HCT116 (cell line): ENCODE measurements at regions not wholly inside any gene's neighbourhood (a gene's known extent, or its start where the extent isn't known, plus 50 kb on each side); places are given as distances from the start of the nearest gene placed in this dataset.

Source experiments
- ATAC-seq: fragments of 200-7000 bp; cut with Tn5 transposase; 2 replicates; pipeline ENCODE4 v1.9.1; 2020; ENCODE audit warnings: mild to moderate bottlenecking, moderate library complexity
- BruUV-seq: library from RNA; stranded (reverse); fragments of 400-500 nt; replicated peaks from 2 replicates; lab custom pipeline; 2021; lab: Mats Ljungman, UMichigan
- CTCF ChIA-PET: fragments of 300-600 bp; sonication (Branson Sonifier 250); formaldehyde crosslinking; loops from one replicate; lab custom pipeline; 2021; ENCODE audit warnings: antibody characterized with exemption; lab: Charles Lee
- POLR2A ChIA-PET: fragments of 300-600, 350-600 bp; sonication (Branson Sonifier 250); formaldehyde crosslinking; loops from one replicate; lab custom pipeline; 2021; ENCODE audit warnings: antibody characterized with exemption; lab: Charles Lee
- RAD21 ChIA-PET, 2 experiments: fragments of 300-600 bp; sonication (Branson Sonifier 250); formaldehyde crosslinking; loops; one replicate each; lab custom pipeline; 2023; ENCODE audit warnings: low total read pairs in 2 of 2; ENCODE audit not compliant: uncharacterized antibody in 2 of 2, unreplicated experiment in 2 of 2, low non-redundant PET in 1 of 2; lab: Charles Lee
- DNase-seq: peaks from one replicate; pipeline ENCODE4 v3.0.0-alpha.2; 2010; ENCODE audit warnings: low read depth, low spot score
- H2AFZ ChIP-seq: fragments of 200-600 bp; shearing (Covaris generic), sonication (generic); 2 replicates; pipeline ENCODE4 v1.6.1; 2017; ENCODE audit warnings: low read depth, mixed run types, mixed read lengths, antibody characterized with exemption, low read length; ENCODE audit not compliant: poor library complexity, severe bottlenecking
- H3K27ac ChIP-seq: 2 replicates; pipeline ENCODE4 v1.5.1; 2012; ENCODE audit warnings: low read depth, low read length
- H3K27me3 ChIP-seq: fragments of 200-600 bp; sonication (generic); 2 replicates; pipeline ENCODE4 v1.6.1; 2016; ENCODE audit warnings: mixed run types, low read length, mixed read lengths; ENCODE audit not compliant: insufficient read depth
- H3K36me3 ChIP-seq, 2 experiments: fragments of 200-500 bp in 1 of 2; fragments of 200-600 bp in 1 of 2; sonication (Bioruptor generic) in 1 of 2; sonication (generic) in 1 of 2; 2 replicates each; pipeline versions ENCODE4 v1.5.1 to v1.6.1; 2014 to 2016; ENCODE audit warnings: low read length in 2 of 2, inconsistent platforms in 1 of 2, mixed read lengths in 1 of 2, mixed run types in 1 of 2; ENCODE audit not compliant: insufficient read depth in 2 of 2, control insufficient read depth in 1 of 2
- H3K4me1 ChIP-seq, 2 experiments: fragments of 200-600 bp in 1 of 2; sonication (generic) in 1 of 2; 2 replicates each; pipeline versions ENCODE4 v1.5.1 to v1.6.1; 2012 to 2017; ENCODE audit warnings: low read length in 2 of 2, inconsistent platforms in 1 of 2, mild to moderate bottlenecking in 1 of 2, mixed read lengths in 1 of 2, mixed run types in 1 of 2, moderate library complexity in 1 of 2; ENCODE audit not compliant: insufficient read depth in 2 of 2, control insufficient read depth in 1 of 2
- H3K4me2 ChIP-seq: fragments of 200-600 bp; sonication (generic); 2 replicates; pipeline ENCODE4 v1.6.1; 2017; ENCODE audit warnings: mixed run types, low read length, mixed read lengths
- H3K4me3 ChIP-seq, 2 experiments: fragments of 200-600 bp in 1 of 2; sonication (generic) in 1 of 2; replicated peaks in 1 of 2; 2 replicates each; pipeline ENCODE4 v1.5.1; 2011 to 2016; ENCODE audit warnings: low read length in 2 of 2, control low read depth in 1 of 2, low read depth in 1 of 2, mild to moderate bottlenecking in 1 of 2, mixed read lengths in 1 of 2, mixed run types in 1 of 2
- H3K79me2 ChIP-seq: fragments of 200-600 bp; sonication (generic); 2 replicates; pipeline ENCODE4 v1.6.1; 2017; ENCODE audit warnings: mild to moderate bottlenecking, mixed run types, low read length, moderate library complexity, mixed read lengths; ENCODE audit not compliant: insufficient read depth
- H3K9ac ChIP-seq: fragments of 200-600 bp; sonication (generic); 2 replicates; pipeline ENCODE4 v1.6.1; 2016; ENCODE audit warnings: low read length, mixed read lengths
- H3K9me2 ChIP-seq: fragments of 200-600 bp; sonication (generic), shearing (Covaris generic); 2 replicates; pipeline ENCODE4 v1.6.1; 2017; ENCODE audit warnings: mixed run types, mild to moderate bottlenecking, moderate library complexity; ENCODE audit not compliant: insufficient read depth
- H3K9me3 ChIP-seq, 2 experiments: fragments of 200-500 bp in 1 of 2; fragments of 200-600 bp in 1 of 2; sonication (Bioruptor generic) in 1 of 2; sonication (generic) in 1 of 2; 2 replicates each; pipeline ENCODE4 v1.6.1; 2014 to 2017; ENCODE audit warnings: low read length in 2 of 2, mixed read lengths in 2 of 2, inconsistent platforms in 1 of 2, low read depth in 1 of 2, mild to moderate bottlenecking in 1 of 2, mixed run types in 1 of 2, moderate library complexity in 1 of 2; ENCODE audit not compliant: control insufficient read depth in 1 of 2, insufficient read depth in 1 of 2
- H4K20me1 ChIP-seq: fragments of 200-600 bp; sonication (generic), shearing (Covaris generic); 2 replicates; pipeline ENCODE4 v1.6.1; 2017; ENCODE audit warnings: mixed run types, mild to moderate bottlenecking, moderate library complexity; ENCODE audit not compliant: insufficient read depth
- CBX3 ChIP-seq: IDR thresholded peaks from 2 replicates; pipeline ENCODE4 v1.6.1; 2012; ENCODE audit warnings: low read depth
- CEBPB ChIP-seq: IDR thresholded peaks from 2 replicates; pipeline ENCODE4 v1.6.1; 2012; ENCODE audit warnings: low read depth
- EGR1 ChIP-seq: IDR thresholded peaks from 2 replicates; pipeline ENCODE4 v1.6.1; 2012; ENCODE audit warnings: low read depth
- ELF1 ChIP-seq: IDR thresholded peaks from 2 replicates; pipeline ENCODE4 v1.6.1; 2012; ENCODE audit warnings: low read depth, borderline replicate concordance
- EZH2phosphoT487 ChIP-seq: fragments of 200-600 bp; IDR thresholded peaks from 2 replicates; pipeline ENCODE4 v1.6.1; 2018; ENCODE audit warnings: antibody characterized with exemption, borderline replicate concordance
- FOSL1 ChIP-seq: IDR thresholded peaks from 2 replicates; pipeline ENCODE4 v1.6.1; 2012; ENCODE audit warnings: low read depth
- JUND ChIP-seq: IDR thresholded peaks from 2 replicates; pipeline ENCODE4 v1.6.1; 2012
- POLR2A ChIP-seq: IDR thresholded peaks from 2 replicates; pipeline ENCODE4 v1.7.0; 2011; ENCODE audit warnings: borderline replicate concordance; ENCODE audit not compliant: insufficient read depth, insufficient read length; ENCODE audit errors: extremely low read depth
- POLR2AphosphoS5 ChIP-seq: IDR thresholded peaks from 2 replicates; pipeline ENCODE4 v1.6.1; 2011; ENCODE audit warnings: mild to moderate bottlenecking, low read depth, low read length, moderate library complexity
- RAD21 ChIP-seq: IDR thresholded peaks from 2 replicates; pipeline ENCODE4 v1.6.1; 2012; ENCODE audit warnings: low read depth, mild to moderate bottlenecking
- SIN3A ChIP-seq: IDR thresholded peaks from 2 replicates; pipeline ENCODE4 v1.6.1; 2012; ENCODE audit warnings: low read depth
- SRF ChIP-seq: IDR thresholded peaks from 2 replicates; pipeline ENCODE4 v1.6.1; 2012; ENCODE audit warnings: low read depth
- TCF7L2 ChIP-seq: IDR thresholded peaks from 2 replicates; pipeline ENCODE4 v1.7.0; 2011; ENCODE audit warnings: borderline replicate concordance, inconsistent platforms; ENCODE audit not compliant: insufficient read depth, insufficient read length; ENCODE audit errors: extremely low read depth
- ZFX ChIP-seq: fragments of 450-650 bp; IDR thresholded peaks from 2 replicates; pipeline ENCODE4 v1.6.1; 2017
- ZNF274 ChIP-seq: fragments of 200-500 bp; sonication (Bioruptor generic); IDR thresholded peaks from 2 replicates; pipeline ENCODE4 v1.6.1; 2014; ENCODE audit warnings: mild to moderate bottlenecking, low read depth, low read length, inconsistent platforms
- intact Hi-C: fragments of 100-400 bp; cut with micrococcal nuclease; formaldehyde crosslinking; loops from 2 replicates; pipeline ENCODE4 v1.10.0; 2022
- TF ChIP-seq, protein P1 (sequence below): IDR thresholded peaks from 2 replicates; pipeline ENCODE4 v1.6.1; 2012
- TF ChIP-seq, protein P2 (sequence below): IDR thresholded peaks from 2 replicates; pipeline ENCODE4 v1.6.1; 2012; ENCODE audit warnings: low read depth
- TF ChIP-seq, protein P3 (sequence below): IDR thresholded peaks from 2 replicates; pipeline ENCODE4 v1.6.1; 2012
- TF ChIP-seq, protein P4 (sequence below), 3 experiments: fragments of 200-600 bp in 1 of 3; sonication (generic) in 1 of 3; IDR thresholded peaks in 2 of 3; conservative IDR thresholded peaks in 1 of 3; 2 replicates each; pipeline ENCODE4 v1.5.1; 2012 to 2017; ENCODE audit warnings: low read depth in 2 of 3, low read length in 2 of 3, antibody characterized with exemption in 1 of 3, borderline replicate concordance in 1 of 3, control low read depth in 1 of 3, mild to moderate bottlenecking in 1 of 3, mixed read lengths in 1 of 3, mixed run types in 1 of 3, moderate library complexity in 1 of 3; ENCODE audit not compliant: insufficient read depth in 1 of 3
- TF ChIP-seq, protein P5 (sequence below): IDR thresholded peaks from 2 replicates; pipeline ENCODE4 v1.6.1; 2011; ENCODE audit warnings: mild to moderate bottlenecking, low read length, moderate library complexity; ENCODE audit not compliant: insufficient replicate concordance; ENCODE audit errors: extremely low read depth

DNA sequence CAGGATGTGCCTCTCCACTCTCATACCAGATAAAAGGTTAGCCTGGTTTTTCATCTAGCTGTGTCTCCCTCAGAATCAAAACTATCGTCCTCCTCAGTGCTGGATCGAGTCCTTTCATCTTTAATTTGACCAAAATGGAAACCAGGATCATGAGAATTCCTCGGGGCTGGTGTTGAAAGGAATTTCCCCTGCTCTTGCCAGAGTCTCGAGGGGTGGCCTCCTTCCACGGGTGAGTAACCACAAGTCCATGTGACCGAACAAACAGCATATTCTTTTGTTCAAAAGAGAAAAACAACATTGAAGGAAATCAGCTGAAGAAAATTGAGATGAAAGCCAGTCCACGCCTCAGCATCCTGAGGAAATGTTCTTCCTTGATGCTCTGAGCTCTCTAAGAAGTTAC, 165.9 kb upstream of the CDYL start:
- Histone ChIP-seq H3K9ac (no peak overlapping the region), H3K9me2 (no peaks in the 10 kb centered on the region), H3K9me3 (no peaks in the 10 kb centered on the region), H3K4me1 (peaks cover 15 to 22% of the 10 kb centered on the region in 2 experiments; a peak in 3 of 4 replicates), H3K4me2 (no peak overlapping the region), H3K79me2 (no peaks in the 10 kb centered on the region), H2AFZ (no peak overlapping the region), H3K27me3 (peaks cover 19% of the 10 kb centered on the region; the same call in 1 of the 2 replicates), H3K36me3 (no peaks in the 10 kb centered on the region), H4K20me1 (no peaks in the 10 kb centered on the region)
- CTCF ChIA-PET: no interaction called here
- no peak for DNase-seq
- POLR2A ChIA-PET: no interaction called here
- RAD21 ChIA-PET: no interaction called here
- intact Hi-C loops: no loop called here
- TF ChIP-seq EGR1 (no peak), ZNF274 (no peak), ZFX (no peak), TCF7L2 (no peak), POLR2AphosphoS5 (no peak), POLR2A (no peak), EZH2phosphoT487 (no peak), JUND (no peak), SRF (no peak), CEBPB (no peak), SIN3A (no peak), FOSL1 (no peak), RAD21 (no peak), ELF1 (no peak), CBX3 (no peak)
- TF ChIP-seq, protein P1, sequence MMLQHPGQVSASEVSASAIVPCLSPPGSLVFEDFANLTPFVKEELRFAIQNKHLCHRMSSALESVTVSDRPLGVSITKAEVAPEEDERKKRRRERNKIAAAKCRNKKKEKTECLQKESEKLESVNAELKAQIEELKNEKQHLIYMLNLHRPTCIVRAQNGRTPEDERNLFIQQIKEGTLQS: no peak
- TF ChIP-seq, protein P2, sequence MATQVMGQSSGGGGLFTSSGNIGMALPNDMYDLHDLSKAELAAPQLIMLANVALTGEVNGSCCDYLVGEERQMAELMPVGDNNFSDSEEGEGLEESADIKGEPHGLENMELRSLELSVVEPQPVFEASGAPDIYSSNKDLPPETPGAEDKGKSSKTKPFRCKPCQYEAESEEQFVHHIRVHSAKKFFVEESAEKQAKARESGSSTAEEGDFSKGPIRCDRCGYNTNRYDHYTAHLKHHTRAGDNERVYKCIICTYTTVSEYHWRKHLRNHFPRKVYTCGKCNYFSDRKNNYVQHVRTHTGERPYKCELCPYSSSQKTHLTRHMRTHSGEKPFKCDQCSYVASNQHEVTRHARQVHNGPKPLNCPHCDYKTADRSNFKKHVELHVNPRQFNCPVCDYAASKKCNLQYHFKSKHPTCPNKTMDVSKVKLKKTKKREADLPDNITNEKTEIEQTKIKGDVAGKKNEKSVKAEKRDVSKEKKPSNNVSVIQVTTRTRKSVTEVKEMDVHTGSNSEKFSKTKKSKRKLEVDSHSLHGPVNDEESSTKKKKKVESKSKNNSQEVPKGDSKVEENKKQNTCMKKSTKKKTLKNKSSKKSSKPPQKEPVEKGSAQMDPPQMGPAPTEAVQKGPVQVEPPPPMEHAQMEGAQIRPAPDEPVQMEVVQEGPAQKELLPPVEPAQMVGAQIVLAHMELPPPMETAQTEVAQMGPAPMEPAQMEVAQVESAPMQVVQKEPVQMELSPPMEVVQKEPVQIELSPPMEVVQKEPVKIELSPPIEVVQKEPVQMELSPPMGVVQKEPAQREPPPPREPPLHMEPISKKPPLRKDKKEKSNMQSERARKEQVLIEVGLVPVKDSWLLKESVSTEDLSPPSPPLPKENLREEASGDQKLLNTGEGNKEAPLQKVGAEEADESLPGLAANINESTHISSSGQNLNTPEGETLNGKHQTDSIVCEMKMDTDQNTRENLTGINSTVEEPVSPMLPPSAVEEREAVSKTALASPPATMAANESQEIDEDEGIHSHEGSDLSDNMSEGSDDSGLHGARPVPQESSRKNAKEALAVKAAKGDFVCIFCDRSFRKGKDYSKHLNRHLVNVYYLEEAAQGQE: no peak
- TF ChIP-seq, protein P3, sequence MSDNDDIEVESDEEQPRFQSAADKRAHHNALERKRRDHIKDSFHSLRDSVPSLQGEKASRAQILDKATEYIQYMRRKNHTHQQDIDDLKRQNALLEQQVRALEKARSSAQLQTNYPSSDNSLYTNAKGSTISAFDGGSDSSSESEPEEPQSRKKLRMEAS: no peak
- TF ChIP-seq, protein P4, sequence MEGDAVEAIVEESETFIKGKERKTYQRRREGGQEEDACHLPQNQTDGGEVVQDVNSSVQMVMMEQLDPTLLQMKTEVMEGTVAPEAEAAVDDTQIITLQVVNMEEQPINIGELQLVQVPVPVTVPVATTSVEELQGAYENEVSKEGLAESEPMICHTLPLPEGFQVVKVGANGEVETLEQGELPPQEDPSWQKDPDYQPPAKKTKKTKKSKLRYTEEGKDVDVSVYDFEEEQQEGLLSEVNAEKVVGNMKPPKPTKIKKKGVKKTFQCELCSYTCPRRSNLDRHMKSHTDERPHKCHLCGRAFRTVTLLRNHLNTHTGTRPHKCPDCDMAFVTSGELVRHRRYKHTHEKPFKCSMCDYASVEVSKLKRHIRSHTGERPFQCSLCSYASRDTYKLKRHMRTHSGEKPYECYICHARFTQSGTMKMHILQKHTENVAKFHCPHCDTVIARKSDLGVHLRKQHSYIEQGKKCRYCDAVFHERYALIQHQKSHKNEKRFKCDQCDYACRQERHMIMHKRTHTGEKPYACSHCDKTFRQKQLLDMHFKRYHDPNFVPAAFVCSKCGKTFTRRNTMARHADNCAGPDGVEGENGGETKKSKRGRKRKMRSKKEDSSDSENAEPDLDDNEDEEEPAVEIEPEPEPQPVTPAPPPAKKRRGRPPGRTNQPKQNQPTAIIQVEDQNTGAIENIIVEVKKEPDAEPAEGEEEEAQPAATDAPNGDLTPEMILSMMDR (IDR thresholded peaks at IDR 0.05 in 2 of 3, conservative IDR thresholded peaks at IDR 0.05 in 1 of 3; ENCODE audit: borderline replicate concordance in 1 of 3, insufficient read depth in 1 of 3, low read depth in 2 of 3, low read length in 2 of 3): no peak
- TF ChIP-seq, protein P5, sequence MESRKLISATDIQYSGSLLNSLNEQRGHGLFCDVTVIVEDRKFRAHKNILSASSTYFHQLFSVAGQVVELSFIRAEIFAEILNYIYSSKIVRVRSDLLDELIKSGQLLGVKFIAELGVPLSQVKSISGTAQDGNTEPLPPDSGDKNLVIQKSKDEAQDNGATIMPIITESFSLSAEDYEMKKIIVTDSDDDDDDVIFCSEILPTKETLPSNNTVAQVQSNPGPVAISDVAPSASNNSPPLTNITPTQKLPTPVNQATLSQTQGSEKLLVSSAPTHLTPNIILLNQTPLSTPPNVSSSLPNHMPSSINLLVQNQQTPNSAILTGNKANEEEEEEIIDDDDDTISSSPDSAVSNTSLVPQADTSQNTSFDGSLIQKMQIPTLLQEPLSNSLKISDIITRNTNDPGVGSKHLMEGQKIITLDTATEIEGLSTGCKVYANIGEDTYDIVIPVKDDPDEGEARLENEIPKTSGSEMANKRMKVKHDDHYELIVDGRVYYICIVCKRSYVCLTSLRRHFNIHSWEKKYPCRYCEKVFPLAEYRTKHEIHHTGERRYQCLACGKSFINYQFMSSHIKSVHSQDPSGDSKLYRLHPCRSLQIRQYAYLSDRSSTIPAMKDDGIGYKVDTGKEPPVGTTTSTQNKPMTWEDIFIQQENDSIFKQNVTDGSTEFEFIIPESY: no peak
- TF ChIP-seq, all 23 proteins: peak for 0
- ATAC-seq: no peak
- Histone ChIP-seq H3K4me3 (no peak overlapping the region), H3K27ac (no peak overlapping the region)
- BruUV-seq: no TSS peak
